Activated naive CD8-positive, alpha-beta T cell treated with anti-CD3 and anti-CD28 coated beads, Interleukin-2, amount 10 ng/mL, durations not matched to agents 7 days and 5 days (primary cell): ENCODE measurements at regions not wholly inside any gene's neighbourhood (a gene's known extent, or its start where the extent isn't known, plus 50 kb on each side); places are given as distances from the start of the nearest gene placed in this dataset.

Source experiments
- ATAC-seq: fragments of 150-1000 bp; cut with Tn5 transposase; one replicate; pipeline ENCODE4 v1.10.0; 2021; ENCODE audit warnings: low read depth, moderate library complexity
- POLR2A ChIA-PET: fragments of 350-600 bp; sonication (Branson Sonifier 250); formaldehyde crosslinking; loops from one replicate; lab custom pipeline; 2021; ENCODE audit warnings: antibody characterized with exemption; lab: Charles Lee
- DNase-seq: peaks from one replicate; pipeline ENCODE4 v3.0.0; 2021
- H3K27ac Mint-ChIP-seq: one replicate; pipeline ENCODE4 v1.8.0; 2022; ENCODE audit warnings: mild to moderate bottlenecking, mixed read lengths
- H3K27me3 Mint-ChIP-seq: one replicate; pipeline ENCODE4 v1.8.0; 2022; ENCODE audit warnings: mild to moderate bottlenecking, moderate library complexity, mixed read lengths
- H3K36me3 Mint-ChIP-seq: one replicate; pipeline ENCODE4 v1.8.0; 2021; ENCODE audit warnings: mild to moderate bottlenecking, mixed read lengths
- H3K4me1 Mint-ChIP-seq: one replicate; pipeline ENCODE4 v1.8.0; 2021; ENCODE audit warnings: mixed read lengths
- H3K4me3 Mint-ChIP-seq: one replicate; pipeline ENCODE4 v1.8.0; 2022; ENCODE audit warnings: mild to moderate bottlenecking, moderate library complexity, mixed read lengths
- H3K9me3 Mint-ChIP-seq: one replicate; pipeline ENCODE4 v1.8.0; 2021; ENCODE audit warnings: mixed read lengths

DNA sequence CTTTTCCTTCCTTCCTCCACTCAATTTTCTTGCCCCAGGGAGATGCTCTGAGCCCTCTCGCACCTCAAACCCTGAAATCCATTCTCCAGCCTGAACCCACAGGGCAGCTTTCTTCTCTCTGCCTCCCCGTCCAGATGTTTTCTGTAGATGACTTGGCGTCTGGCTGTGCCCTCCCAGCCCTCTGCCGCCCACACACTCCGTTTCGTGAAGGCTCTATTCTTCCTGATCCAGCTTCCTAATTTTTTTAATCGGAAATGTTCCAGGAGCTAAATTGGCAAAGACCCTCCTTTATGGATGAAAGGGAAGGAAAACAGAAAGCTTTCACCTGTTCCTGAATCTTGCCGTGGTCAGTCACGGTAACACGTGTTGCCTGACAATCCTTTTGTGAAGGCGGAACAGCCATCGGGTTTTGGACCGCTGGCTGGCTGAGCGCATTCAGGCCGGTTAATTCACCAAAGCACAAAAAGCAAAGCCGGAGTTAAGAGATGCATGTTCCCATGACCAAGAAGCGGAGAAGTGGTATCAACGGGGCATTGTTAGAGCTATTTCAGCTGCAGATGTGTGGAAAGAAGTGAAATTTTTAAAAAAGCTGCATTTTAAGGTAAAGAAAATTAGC, 70.2 kb upstream of the FBRSL1 start:
- DNase-seq (no peak), ATAC-seq (no peak)
- Mint-ChIP-seq H3K27me3 (peaks cover 15% of the 10 kb centered on the region), H3K4me3 (no peak overlapping the region), H3K36me3 (no peaks in the 10 kb centered on the region), H3K27ac (no peak overlapping the region), H3K9me3 (no peaks in the 10 kb centered on the region), H3K4me1 (peaks cover 4% of the 10 kb centered on the region)
- POLR2A ChIA-PET: no interaction called here

DNA sequence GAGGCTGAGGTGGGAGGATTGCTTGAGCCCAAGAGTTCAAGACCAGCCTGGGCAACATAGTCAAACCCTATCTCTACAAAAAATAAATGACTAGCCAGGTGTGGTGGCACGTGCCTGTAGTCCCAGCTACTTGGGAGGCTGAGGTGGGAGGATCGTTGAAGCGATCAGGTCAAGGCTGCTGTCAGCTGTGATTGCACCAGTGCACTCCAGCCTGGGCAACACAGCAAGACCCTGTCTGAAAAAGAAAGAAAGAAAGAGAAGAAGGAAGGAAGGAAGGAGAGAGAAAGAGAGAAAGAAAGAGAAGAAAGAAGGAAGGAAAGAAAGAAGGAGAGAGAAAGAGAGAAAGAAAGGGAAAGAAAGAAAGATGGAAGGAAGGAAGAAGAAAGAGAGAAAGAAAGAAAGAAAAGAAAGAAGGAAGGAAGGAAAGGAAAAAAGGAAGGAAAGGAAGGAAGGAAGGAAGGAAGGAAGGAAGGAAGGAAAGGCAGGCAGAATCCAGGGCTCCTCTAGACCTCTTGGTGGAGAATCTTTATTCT, 71.5 kb upstream of the FBRSL1 start:
- no peak for DNase-seq

DNA sequence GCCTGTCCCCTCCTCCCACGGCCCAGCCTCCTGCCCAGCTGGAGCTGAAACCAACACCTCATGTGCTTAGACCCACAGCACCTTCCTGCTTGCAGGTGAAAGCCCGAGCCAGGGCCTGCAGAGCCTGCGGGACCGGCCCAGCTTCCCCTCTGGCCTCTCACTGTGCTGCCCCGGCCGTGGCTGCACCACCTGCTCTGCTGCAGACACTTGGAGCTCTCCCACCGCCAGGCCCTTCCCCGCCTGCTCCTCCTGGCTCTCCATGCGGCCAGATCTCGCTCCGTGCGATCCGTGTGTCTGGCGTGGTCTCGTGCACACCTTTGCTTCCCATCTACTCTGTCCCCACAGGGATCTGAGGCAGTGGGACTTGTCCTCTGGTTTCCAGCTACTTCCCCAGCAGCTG, 72.2 kb upstream of the FBRSL1 start:
- no peak overlapping the region for H3K4me3 Mint-ChIP-seq
- no peaks in the 10 kb centered on the region for H3K9me3 Mint-ChIP-seq
- no peak overlapping the region for H3K27ac Mint-ChIP-seq
- H3K4me1 Mint-ChIP-seq: peaks cover 2% of the 10 kb centered on the region
- H3K36me3 Mint-ChIP-seq: no peaks in the 10 kb centered on the region
- no peak for ATAC-seq
- no peak for DNase-seq
- peaks cover 13% of the 10 kb centered on the region for H3K27me3 Mint-ChIP-seq
- POLR2A ChIA-PET: no interaction called here

More for the DNA sequence above, 71.5 kb upstream of the FBRSL1 start:
- Mint-ChIP-seq H3K4me1 (peaks cover 4% of the 10 kb centered on the region), H3K27me3 (peaks cover 15% of the 10 kb centered on the region), H3K4me3 (no peak overlapping the region), H3K9me3 (no peaks in the 10 kb centered on the region), H3K36me3 (no peaks in the 10 kb centered on the region), H3K27ac (no peak overlapping the region)
- POLR2A ChIA-PET: no interaction called here
- ATAC-seq: no peak

DNA sequence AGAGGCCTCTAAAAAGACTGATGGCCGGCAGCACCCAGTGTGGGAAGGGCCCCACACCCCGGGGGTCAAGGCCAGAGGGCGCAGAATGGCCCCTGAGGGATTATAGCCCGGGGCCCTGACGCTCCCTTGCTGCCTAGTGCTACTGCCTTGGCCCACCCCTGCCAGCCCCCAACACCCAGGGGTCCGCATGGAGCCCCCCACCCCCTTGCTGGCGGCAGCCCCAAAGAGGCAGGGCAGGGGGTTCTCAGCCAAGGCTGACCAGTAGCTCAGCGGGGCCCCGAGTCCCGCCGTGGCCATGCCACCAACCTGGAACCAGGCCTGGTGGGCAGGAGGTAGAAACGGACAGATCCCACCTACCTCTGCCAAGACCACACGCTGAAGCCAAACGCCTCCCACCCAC, 73.1 kb upstream of the FBRSL1 start:
- H3K27me3 Mint-ChIP-seq: peaks cover 10% of the 10 kb centered on the region
- H3K27ac Mint-ChIP-seq: no peak overlapping the region
- H3K9me3 Mint-ChIP-seq: no peaks in the 10 kb centered on the region
- ATAC-seq (no peak), DNase-seq (no peak)
- H3K36me3 Mint-ChIP-seq: no peaks in the 10 kb centered on the region
- POLR2A ChIA-PET: no interaction called here
- H3K4me1 Mint-ChIP-seq: no peaks in the 10 kb centered on the region
- no peak overlapping the region for H3K4me3 Mint-ChIP-seq

DNA sequence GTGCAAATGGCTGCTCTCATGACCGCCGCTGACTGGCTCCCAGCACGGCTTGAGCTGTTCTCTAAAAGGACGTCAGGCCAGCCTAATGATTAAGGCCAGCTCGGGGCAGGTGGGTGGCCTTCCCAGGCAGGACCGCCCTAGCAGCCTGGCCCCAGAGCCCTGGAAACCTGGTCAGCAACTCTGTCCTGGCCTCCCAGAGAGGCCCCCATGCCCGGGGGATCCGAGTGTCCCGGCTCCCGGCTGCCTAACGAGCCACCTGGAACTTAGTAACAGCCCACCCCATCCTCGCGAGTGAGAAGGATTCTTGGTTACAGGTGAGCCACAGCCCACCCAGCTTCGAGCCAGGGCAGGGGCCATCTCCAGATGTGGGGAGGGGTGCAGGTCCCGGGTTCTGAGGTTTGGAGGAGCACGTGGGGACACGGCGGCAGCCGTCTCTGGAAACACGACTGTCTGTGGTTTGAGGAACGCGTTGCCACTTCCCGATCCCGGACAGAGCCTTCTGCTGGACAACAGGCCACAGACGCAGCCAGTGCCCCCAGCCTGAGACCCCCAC, 73.8 kb upstream of the FBRSL1 start:
- POLR2A ChIA-PET: no interaction called here
- Mint-ChIP-seq H3K4me1 (no peaks in the 10 kb centered on the region), H3K27ac (no peak overlapping the region), H3K27me3 (peaks cover 10% of the 10 kb centered on the region), H3K36me3 (no peaks in the 10 kb centered on the region), H3K4me3 (no peak overlapping the region), H3K9me3 (no peaks in the 10 kb centered on the region)
- no peak for ATAC-seq
- DNase-seq: no peak

DNA sequence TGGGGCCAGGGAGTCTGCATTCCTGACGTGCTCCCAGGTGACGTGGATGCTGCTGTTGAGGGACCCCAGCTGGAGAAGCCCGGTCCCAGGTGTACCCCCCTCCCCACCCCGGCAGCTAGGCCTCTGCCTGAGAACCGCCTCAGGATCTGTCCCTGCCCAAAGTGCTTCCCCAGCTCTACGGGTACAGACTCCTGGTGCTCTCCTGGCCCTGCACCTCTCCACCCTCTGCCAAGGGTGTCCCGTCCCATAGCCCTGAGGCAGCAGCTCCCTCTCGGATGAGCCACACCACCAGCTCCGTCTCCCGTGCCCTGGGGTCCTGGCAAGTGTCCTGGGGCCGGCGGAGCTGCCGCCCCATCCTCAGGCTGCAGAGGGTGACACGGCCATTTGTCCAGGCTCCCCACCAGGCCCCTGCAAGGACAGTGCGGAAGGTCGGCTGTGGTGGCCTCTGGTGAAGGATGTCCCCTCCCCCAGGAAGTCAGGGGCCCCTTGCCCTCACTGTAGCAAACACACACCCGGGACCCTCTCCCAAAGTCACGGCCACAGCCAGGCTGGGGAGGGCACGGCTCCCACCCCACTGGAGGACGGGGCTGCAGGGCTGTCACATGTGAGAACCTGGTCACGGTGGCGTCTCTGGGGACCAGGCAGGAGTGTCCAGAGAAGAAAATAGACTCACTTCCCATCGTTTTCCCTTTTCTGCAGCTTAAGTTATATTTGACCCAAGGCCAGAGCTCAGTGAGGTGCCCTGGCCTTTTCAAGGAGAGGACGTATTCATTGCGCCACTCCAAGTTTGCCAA, 74.4 kb upstream of the FBRSL1 start:
- peak; percentile 21 for ATAC-seq
- DNase-seq: no peak
- POLR2A ChIA-PET: interaction anchor here (0.6 to 1.0 kb wide), 4 partner anchors 35 to 108 kb away, joined by 3 read pairs; no protein-coding TSS in a partner anchor
- Mint-ChIP-seq H3K36me3 (no peaks in the 10 kb centered on the region), H3K27me3 (peaks cover 10% of the 10 kb centered on the region), H3K27ac (no peak overlapping the region), H3K4me1 (no peaks in the 10 kb centered on the region), H3K9me3 (no peaks in the 10 kb centered on the region), H3K4me3 (no peak overlapping the region)

- DNase-seq: peak; percentile 83
- no peaks in the 10 kb centered on the region for H3K9me3 Mint-ChIP-seq
- no peaks in the 10 kb centered on the region for H3K4me1 Mint-ChIP-seq
- POLR2A ChIA-PET: interaction anchor here (0.7 to 1.0 kb wide), 4 partner anchors 36 to 270 kb away, joined by 3 read pairs; partner anchors contain the start of gene NOC4L
- ATAC-seq: peak; percentile 92
- H3K27me3 Mint-ChIP-seq: peaks cover 10% of the 10 kb centered on the region
- H3K36me3 Mint-ChIP-seq: no peaks in the 10 kb centered on the region
- no peak overlapping the region for H3K4me3 Mint-ChIP-seq
- no peak overlapping the region for H3K27ac Mint-ChIP-seq
Measured at GRCh38 chr12:132414634-132415326, 75.2 kb upstream of the FBRSL1 start.

DNA sequence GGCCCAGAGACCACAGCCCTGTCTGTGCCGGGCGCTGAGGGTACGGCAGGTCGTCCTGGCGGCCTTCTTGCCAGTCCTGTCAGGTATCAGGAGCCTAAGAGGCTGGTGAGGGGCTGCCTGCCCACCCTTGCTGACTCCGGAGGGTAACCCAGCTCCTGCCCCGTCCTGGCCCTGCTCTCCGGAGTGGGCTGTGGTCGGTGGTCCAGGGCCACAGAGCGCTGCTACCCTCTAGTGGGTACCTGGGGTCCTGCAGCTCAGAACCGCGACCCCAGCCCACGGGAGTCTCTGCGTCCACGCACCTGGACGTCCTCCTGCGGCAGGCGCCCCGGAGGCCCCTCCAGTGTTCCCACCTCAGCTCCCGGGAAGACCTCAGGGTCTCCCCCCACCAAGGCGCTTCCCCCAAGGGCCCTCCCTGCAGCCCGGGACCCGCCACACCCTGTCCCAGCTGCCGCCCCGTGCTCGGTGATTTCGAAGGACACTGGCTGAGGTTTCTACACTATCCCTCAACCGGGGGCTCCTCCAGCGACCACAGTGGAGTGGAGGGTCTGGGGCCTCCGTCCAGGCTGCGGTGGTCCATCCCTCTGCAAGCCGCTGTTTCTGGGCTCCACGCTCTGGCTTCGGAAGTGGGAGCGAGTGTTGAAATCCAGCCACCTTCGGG, 75.9 kb upstream of the FBRSL1 start:
- peaks cover 9% of the 10 kb centered on the region for H3K27me3 Mint-ChIP-seq
- H3K27ac Mint-ChIP-seq: no peak overlapping the region
- no peaks in the 10 kb centered on the region for H3K4me1 Mint-ChIP-seq
- no peaks in the 10 kb centered on the region for H3K36me3 Mint-ChIP-seq
- POLR2A ChIA-PET: interaction anchor here (0.9 to 1.0 kb wide), 3 partner anchors 110 to 269 kb away, joined by 3 read pairs; partner anchors contain the start of gene NOC4L
- no peak overlapping the region for H3K4me3 Mint-ChIP-seq
- DNase-seq (no peak), ATAC-seq (no peak)
- no peaks in the 10 kb centered on the region for H3K9me3 Mint-ChIP-seq

DNA sequence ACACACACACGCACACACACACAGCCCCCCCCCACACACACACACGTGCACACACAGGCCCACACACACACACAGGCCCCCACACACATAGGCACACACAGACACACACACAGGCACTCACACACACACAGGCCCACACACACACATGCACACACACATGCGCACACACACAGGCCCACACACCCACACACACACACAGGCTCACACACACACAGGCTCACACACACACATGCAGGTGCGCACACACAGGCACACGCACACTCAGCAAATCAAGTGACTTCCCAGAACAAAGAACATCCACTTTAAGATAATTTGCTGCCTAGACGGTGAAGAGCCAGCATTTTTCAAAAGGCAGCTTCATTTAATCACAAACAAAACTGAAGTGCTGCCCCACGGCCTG, 78.5 kb upstream of the FBRSL1 start:
- H3K4me3 Mint-ChIP-seq: no peak overlapping the region
- DNase-seq (no peak), ATAC-seq (no peak)
- no peak overlapping the region for H3K27ac Mint-ChIP-seq
- H3K27me3 Mint-ChIP-seq: no peaks in the 10 kb centered on the region
- H3K9me3 Mint-ChIP-seq: no peaks in the 10 kb centered on the region
- H3K36me3 Mint-ChIP-seq: no peaks in the 10 kb centered on the region
- H3K4me1 Mint-ChIP-seq: no peaks in the 10 kb centered on the region
- POLR2A ChIA-PET: no interaction called here

GRCh38 chr12:132410849-132411248, 79.1 kb upstream of the FBRSL1 start:
- Mint-ChIP-seq H3K27ac (no peak overlapping the region), H3K27me3 (no peaks in the 10 kb centered on the region)
- no peak for ATAC-seq

GRCh38 chr12:132410296-132410625, 79.7 kb upstream of the FBRSL1 start:
- Mint-ChIP-seq H3K4me3 (no peak overlapping the region), H3K9me3 (no peaks in the 10 kb centered on the region), H3K27ac (no peak overlapping the region), H3K36me3 (no peaks in the 10 kb centered on the region), H3K27me3 (no peaks in the 10 kb centered on the region), H3K4me1 (no peaks in the 10 kb centered on the region)
- POLR2A ChIA-PET: no interaction called here
- ATAC-seq (no peak), DNase-seq (no peak)

More at GRCh38 chr12:132410849-132411248, 79.1 kb upstream of the FBRSL1 start:
- POLR2A ChIA-PET: no interaction called here
- H3K4me1 Mint-ChIP-seq: no peaks in the 10 kb centered on the region
- H3K9me3 Mint-ChIP-seq: no peaks in the 10 kb centered on the region
- no peaks in the 10 kb centered on the region for H3K36me3 Mint-ChIP-seq
- no peak for DNase-seq
- no peak overlapping the region for H3K4me3 Mint-ChIP-seq

DNA sequence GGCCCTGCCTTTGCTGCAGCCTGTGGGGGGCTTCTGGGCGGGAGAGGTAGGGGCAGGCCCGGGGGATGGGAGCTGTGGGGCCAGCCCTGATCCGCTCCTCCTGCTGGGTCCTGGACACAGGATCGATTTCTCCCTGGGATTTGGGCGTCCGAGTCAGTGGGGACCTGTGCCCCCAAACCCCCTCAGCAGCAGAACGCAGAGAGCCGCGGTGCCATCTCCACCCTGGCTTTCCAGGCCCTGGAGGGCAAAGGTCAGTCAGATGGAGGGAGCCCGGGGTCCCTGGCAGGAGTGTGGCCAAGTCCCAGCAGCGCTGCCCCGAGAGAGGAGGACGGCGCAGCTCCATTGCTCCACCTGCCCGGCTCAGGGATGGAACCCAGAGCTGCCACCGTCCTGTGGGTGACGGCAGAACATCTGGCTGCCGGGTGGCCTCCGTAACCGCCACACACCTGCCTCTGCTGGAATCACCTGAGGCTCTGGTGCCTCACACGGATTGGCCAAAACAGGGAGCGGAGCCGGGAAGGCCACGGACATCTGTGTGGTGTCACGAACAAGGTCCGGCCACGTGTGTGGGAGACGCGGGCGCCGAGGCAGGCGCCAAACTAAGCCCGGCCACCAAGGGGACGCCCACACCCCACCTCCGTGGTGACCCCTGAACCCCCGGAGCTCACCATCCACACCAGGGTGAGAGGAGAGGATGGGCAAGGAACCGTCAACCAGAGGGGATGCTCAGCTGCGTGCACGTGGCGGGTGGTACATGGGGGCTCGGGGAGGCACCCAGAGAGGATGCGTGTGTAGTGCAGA, 80.3 kb upstream of the FBRSL1 start:
- Mint-ChIP-seq H3K9me3 (no peaks in the 10 kb centered on the region), H3K27ac (no peak overlapping the region), H3K27me3 (no peaks in the 10 kb centered on the region), H3K36me3 (no peaks in the 10 kb centered on the region), H3K4me3 (no peak overlapping the region), H3K4me1 (no peaks in the 10 kb centered on the region)
- POLR2A ChIA-PET: no interaction called here
- no peak for DNase-seq
- no peak for ATAC-seq
